ENCODE measurements at regions not wholly inside any gene's neighbourhood (a gene's known extent, or its start where the extent isn't known, plus 50 kb on each side); places are given as distances from the start of the nearest gene placed in this dataset.

DNA sequence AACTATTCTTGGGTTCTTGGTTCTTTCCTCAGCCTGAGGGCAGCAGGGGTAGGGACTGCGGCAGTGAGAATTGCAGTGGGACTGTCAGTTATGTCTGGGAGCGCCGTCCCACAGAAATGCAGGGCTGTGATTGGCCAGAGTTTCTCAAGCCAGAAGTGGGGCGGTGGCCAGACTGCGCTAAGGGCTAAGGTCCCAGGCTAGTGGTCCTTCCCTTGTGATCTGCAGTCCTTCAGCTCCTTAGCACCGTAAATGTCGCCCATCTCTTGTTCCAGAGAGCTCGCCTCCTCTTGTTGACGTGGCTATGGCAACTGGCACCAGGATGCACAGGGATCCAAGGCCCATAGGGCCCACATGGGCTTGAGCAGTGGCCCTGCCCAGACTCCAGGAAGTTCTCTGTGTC, 223.5 kb downstream of the GRIA2 start:
- no peak for TF ChIP-seq POLR2A (IDR thresholded peaks at IDR 0.05)
- TF ChIP-seq, protein P1, sequence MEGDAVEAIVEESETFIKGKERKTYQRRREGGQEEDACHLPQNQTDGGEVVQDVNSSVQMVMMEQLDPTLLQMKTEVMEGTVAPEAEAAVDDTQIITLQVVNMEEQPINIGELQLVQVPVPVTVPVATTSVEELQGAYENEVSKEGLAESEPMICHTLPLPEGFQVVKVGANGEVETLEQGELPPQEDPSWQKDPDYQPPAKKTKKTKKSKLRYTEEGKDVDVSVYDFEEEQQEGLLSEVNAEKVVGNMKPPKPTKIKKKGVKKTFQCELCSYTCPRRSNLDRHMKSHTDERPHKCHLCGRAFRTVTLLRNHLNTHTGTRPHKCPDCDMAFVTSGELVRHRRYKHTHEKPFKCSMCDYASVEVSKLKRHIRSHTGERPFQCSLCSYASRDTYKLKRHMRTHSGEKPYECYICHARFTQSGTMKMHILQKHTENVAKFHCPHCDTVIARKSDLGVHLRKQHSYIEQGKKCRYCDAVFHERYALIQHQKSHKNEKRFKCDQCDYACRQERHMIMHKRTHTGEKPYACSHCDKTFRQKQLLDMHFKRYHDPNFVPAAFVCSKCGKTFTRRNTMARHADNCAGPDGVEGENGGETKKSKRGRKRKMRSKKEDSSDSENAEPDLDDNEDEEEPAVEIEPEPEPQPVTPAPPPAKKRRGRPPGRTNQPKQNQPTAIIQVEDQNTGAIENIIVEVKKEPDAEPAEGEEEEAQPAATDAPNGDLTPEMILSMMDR (IDR thresholded peaks at IDR 0.05), result no peak

Data from uterus (tissue), 2 donors.